Endothelial cell of umbilical vein (primary cell): ENCODE measurements at regions not wholly inside any gene's neighbourhood (a gene's known extent, or its start where the extent isn't known, plus 50 kb on each side); places are given as distances from the start of the nearest gene placed in this dataset.

Source experiments
- BruUV-seq: library from RNA; stranded (reverse); fragments of 400-500 nt; replicated peaks from 2 replicates; lab custom pipeline; 2021; lab: Mats Ljungman, UMichigan
- CTCF ChIA-PET: fragments of 300-600, 350-600 bp; sonication (Branson Sonifier 250); formaldehyde crosslinking; loops from one replicate; lab custom pipeline; 2021; ENCODE audit warnings: antibody characterized with exemption, inconsistent platforms; lab: Charles Lee
- POLR2A ChIA-PET: fragments of 300-600, 350-600 bp; sonication (Branson Sonifier 250); formaldehyde crosslinking; loops from one replicate; lab custom pipeline; 2021; ENCODE audit warnings: antibody characterized with exemption, inconsistent platforms; lab: Charles Lee
- DNase-seq: peaks from one replicate; pipeline ENCODE4 v3.0.0-alpha.2; 2011; ENCODE audit warnings: low read depth, low spot score
- FAIRE-seq: peaks from 2 replicates; lab custom pipeline; 2011; peaks lifted over from hg19 to GRCh38; lab: Jason Lieb, UNC
- H2AFZ ChIP-seq: 2 replicates; pipeline ENCODE4 v1.6.0; 2012; ENCODE audit warnings: low read depth, low read length, control low read depth, inconsistent platforms
- H3K27ac ChIP-seq: 2 replicates; pipeline ENCODE4 v1.5.1; 2011; ENCODE audit warnings: low read depth, mild to moderate bottlenecking, control low read depth, low read length, moderate library complexity; ENCODE audit not compliant: insufficient read depth
- H3K27me3 ChIP-seq, 2 experiments: 2 replicates each; pipeline versions ENCODE4 v1.6.0 to v1.6.1; 2011; ENCODE audit warnings: low read length in 2 of 2, mixed read lengths in 1 of 2; ENCODE audit not compliant: control insufficient read depth in 2 of 2, insufficient read depth in 2 of 2
- H3K36me3 ChIP-seq, 2 experiments: 2 replicates in 1 of 2; 3 replicates in 1 of 2; pipeline ENCODE4 v1.5.1; 2011; ENCODE audit warnings: low read length in 2 of 2, mild to moderate bottlenecking in 1 of 2, moderate library complexity in 1 of 2; ENCODE audit not compliant: control insufficient read depth in 2 of 2, insufficient read depth in 2 of 2; ENCODE audit errors: extremely low read depth in 1 of 2
- H3K4me1 ChIP-seq: 3 replicates; pipeline ENCODE4 v1.5.1; 2011; ENCODE audit warnings: mild to moderate bottlenecking, low read length; ENCODE audit not compliant: control insufficient read depth, insufficient read depth; ENCODE audit errors: extremely low read depth
- H3K4me2 ChIP-seq: 2 replicates; pipeline ENCODE4 v1.6.1; 2011; ENCODE audit warnings: low read length, control low read depth, mixed read lengths; ENCODE audit not compliant: insufficient read depth
- H3K4me3 ChIP-seq, 3 experiments: fragments of 200-600 bp in 1 of 3; sonication (generic), shearing (Covaris generic) in 1 of 3; replicated peaks in 1 of 3; 2 replicates each; pipeline ENCODE4 v1.5.1; 2011 to 2016; ENCODE audit warnings: control low read depth in 3 of 3, low read length in 3 of 3, mild to moderate bottlenecking in 2 of 3, inconsistent platforms in 1 of 3, low read depth in 1 of 3, moderate library complexity in 1 of 3; ENCODE audit not compliant: insufficient read depth in 1 of 3
- H3K79me2 ChIP-seq: 2 replicates; pipeline ENCODE4 v1.6.0; 2012; ENCODE audit warnings: low read length, inconsistent platforms; ENCODE audit not compliant: control insufficient read depth, insufficient read depth
- H3K9ac ChIP-seq: replicated peaks from 2 replicates; pipeline ENCODE3; 2011; ENCODE audit warnings: low read length, control low read depth; ENCODE audit not compliant: insufficient read depth; ENCODE audit errors: extremely low read depth
- H3K9me1 ChIP-seq: replicated peaks from 3 replicates; pipeline ENCODE4 v1.6.0; 2011; ENCODE audit warnings: mild to moderate bottlenecking, low read length; ENCODE audit not compliant: control insufficient read depth, insufficient read depth; ENCODE audit errors: extremely low read depth
- H3K9me3 ChIP-seq: replicated peaks from 2 replicates; pipeline ENCODE4 v1.5.1; 2012; ENCODE audit warnings: low read length, inconsistent platforms; ENCODE audit not compliant: control insufficient read depth, insufficient read depth
- H4K20me1 ChIP-seq: replicated peaks from 2 replicates; pipeline ENCODE3; 2011; ENCODE audit warnings: mild to moderate bottlenecking, low read length; ENCODE audit not compliant: control insufficient read depth, insufficient read depth; ENCODE audit errors: extremely low read depth
- EZH2 ChIP-seq: IDR thresholded peaks from 2 replicates; pipeline ENCODE4 v1.6.1; 2012; ENCODE audit warnings: borderline replicate concordance, low read depth, mild to moderate bottlenecking, moderate library complexity, low read length, inconsistent platforms; ENCODE audit not compliant: severe bottlenecking
- FOS ChIP-seq: IDR thresholded peaks from 2 replicates; pipeline ENCODE4 v1.6.1; 2011; ENCODE audit warnings: mild to moderate bottlenecking, low read length, moderate library complexity, borderline replicate concordance; ENCODE audit not compliant: insufficient read depth
- GATA2 ChIP-seq: IDR thresholded peaks from 2 replicates; pipeline ENCODE4 v1.7.0; 2011; ENCODE audit warnings: low read depth, mild to moderate bottlenecking, moderate library complexity, mixed read lengths, low read length; ENCODE audit not compliant: insufficient read length, insufficient read depth
- JUN ChIP-seq: IDR thresholded peaks from 2 replicates; pipeline ENCODE4 v1.6.1; 2011; ENCODE audit warnings: borderline replicate concordance, low read depth; ENCODE audit not compliant: insufficient read length, insufficient read depth
- MYC ChIP-seq: IDR thresholded peaks from one replicate; pipeline ENCODE4 v1.6.1; 2011; ENCODE audit warnings: mild to moderate bottlenecking, low read depth, low read length
- POLR2A ChIP-seq: IDR thresholded peaks from 2 replicates; pipeline ENCODE4 v1.6.1; 2012; ENCODE audit warnings: low read depth, mild to moderate bottlenecking, control low read depth, low read length
- POLR2AphosphoS5 ChIP-seq: IDR thresholded peaks from 2 replicates; pipeline ENCODE4 v1.6.1; 2012; ENCODE audit warnings: low read depth, mild to moderate bottlenecking, control low read depth, low read length, moderate library complexity; ENCODE audit not compliant: insufficient read depth
- dilution Hi-C: fragments of 300-500 bp; cut with MboI; formaldehyde crosslinking; loops from one replicate; pipeline ENCODE4 v1.15.0; 2019; ENCODE audit warnings: low sequenced_read_pairs; ENCODE audit not compliant: extremely low pct_ligation_motif_present
- intact Hi-C: fragments of 100-400 bp; cut with micrococcal nuclease; formaldehyde crosslinking; loops from one replicate; pipeline ENCODE4 v1.10.0; 2022
- TF ChIP-seq, protein P1 (sequence below): IDR thresholded peaks from 2 replicates; pipeline ENCODE4 v1.6.1; 2011; ENCODE audit not compliant: insufficient read depth, insufficient read length
- TF ChIP-seq, protein P2 (sequence below), 2 donors: IDR thresholded peaks; 1 replicate in 1 of 2; 2 replicates in 1 of 2; pipeline ENCODE4 v1.5.1; 2011; ENCODE audit warnings: low read length in 2 of 2, mild to moderate bottlenecking in 2 of 2, moderate library complexity in 2 of 2, control low read depth in 1 of 2, inconsistent platforms in 1 of 2, low read depth in 1 of 2; ENCODE audit not compliant: insufficient read depth in 1 of 2; ENCODE audit errors: extremely low read depth in 1 of 2

DNA sequence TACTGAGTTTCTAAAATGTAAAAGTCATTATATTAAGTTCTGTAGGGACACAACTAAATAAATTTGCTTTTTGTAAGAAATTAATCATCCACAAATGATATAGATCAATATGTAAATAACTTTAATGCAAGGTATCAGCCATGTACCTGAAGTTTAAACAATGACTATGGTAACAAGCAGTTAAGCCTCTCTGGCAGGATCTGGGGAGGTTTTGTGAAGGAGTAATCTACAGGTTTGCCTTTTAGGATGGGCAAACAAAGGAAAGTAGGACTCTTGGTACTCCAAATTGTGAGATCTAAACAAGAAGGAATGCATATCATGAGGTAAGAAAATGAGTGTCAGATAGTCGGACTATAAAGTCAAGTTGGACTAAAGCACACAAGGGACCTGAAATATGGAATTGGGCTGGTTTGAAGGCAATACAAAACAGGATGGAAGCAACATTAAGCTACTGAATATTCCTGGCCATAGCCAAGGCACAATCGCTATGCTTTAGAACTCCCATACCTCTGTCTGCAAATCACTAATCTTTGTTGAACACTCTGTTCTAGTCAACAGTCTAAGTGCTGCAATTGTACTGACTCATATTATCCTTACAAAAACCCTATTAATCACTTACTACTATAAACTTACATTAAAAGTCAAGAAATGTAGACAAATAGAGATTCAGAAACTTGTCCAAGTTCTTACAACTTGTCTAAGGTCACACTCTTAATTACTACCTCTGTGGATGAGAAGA is 412.8 kb downstream of the DIPK2A start:
- Histone ChIP-seq H4K20me1 (no peaks in the 10 kb centered on the region), H3K9me3 (no peaks in the 10 kb centered on the region), H3K4me2 (no peak overlapping the region), H3K4me3 (no peak overlapping the region), H3K9ac (no peak overlapping the region), H3K4me1 (no peaks in the 10 kb centered on the region), H3K27me3 (no peaks in the 10 kb centered on the region), H3K79me2 (no peaks in the 10 kb centered on the region), H2AFZ (no peak overlapping the region), H3K9me1 (no peaks in the 10 kb centered on the region), H3K36me3 (no peaks in the 10 kb centered on the region), H3K27ac (no peak overlapping the region)
- TF ChIP-seq, protein P1, sequence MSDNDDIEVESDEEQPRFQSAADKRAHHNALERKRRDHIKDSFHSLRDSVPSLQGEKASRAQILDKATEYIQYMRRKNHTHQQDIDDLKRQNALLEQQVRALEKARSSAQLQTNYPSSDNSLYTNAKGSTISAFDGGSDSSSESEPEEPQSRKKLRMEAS, result no peak
- no peak for TF ChIP-seq GATA2
- TF ChIP-seq, protein P2, sequence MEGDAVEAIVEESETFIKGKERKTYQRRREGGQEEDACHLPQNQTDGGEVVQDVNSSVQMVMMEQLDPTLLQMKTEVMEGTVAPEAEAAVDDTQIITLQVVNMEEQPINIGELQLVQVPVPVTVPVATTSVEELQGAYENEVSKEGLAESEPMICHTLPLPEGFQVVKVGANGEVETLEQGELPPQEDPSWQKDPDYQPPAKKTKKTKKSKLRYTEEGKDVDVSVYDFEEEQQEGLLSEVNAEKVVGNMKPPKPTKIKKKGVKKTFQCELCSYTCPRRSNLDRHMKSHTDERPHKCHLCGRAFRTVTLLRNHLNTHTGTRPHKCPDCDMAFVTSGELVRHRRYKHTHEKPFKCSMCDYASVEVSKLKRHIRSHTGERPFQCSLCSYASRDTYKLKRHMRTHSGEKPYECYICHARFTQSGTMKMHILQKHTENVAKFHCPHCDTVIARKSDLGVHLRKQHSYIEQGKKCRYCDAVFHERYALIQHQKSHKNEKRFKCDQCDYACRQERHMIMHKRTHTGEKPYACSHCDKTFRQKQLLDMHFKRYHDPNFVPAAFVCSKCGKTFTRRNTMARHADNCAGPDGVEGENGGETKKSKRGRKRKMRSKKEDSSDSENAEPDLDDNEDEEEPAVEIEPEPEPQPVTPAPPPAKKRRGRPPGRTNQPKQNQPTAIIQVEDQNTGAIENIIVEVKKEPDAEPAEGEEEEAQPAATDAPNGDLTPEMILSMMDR (IDR thresholded peaks at IDR 0.05; ENCODE audit: extremely low read depth in 1 of 2, insufficient read depth in 1 of 2, low read depth in 1 of 2, low read length in 2 of 2), result no peak
- TF ChIP-seq FOS, result no peak
- no peak for TF ChIP-seq MYC
- no peak for TF ChIP-seq EZH2
- no peak for TF ChIP-seq POLR2A
- TF ChIP-seq JUN, result no peak
- TF ChIP-seq POLR2AphosphoS5, result no peak
- ChIA-PET POLR2A (no interaction called here), CTCF (interaction anchor here (1.0 kb wide), 1 partner anchor 39 kb away, joined by 3 read pairs; no protein-coding TSS in a partner anchor)
- FAIRE-seq, result no peak
- dilution Hi-C loops, result no loop called here
- no peak for DNase-seq
- no TSS peak for BruUV-seq
- intact Hi-C loops, result no loop called here
